ENCODE measurements at regions not wholly inside any gene's neighbourhood (a gene's known extent, or its start where the extent isn't known, plus 50 kb on each side); places are given as distances from the start of the nearest gene placed in this dataset.

GRCh38 chr6:74320715-74321114 is 624.7 kb downstream of the CD109 start:
- TF ChIP-seq CTCF (IDR thresholded peaks at IDR 0.05; ENCODE audit: borderline replicate concordance, extremely low read depth, low read length, poor library complexity, severe bottlenecking) = no peak
- no peak for TF ChIP-seq EZH2 (IDR thresholded peaks at IDR 0.05; ENCODE audit: borderline replicate concordance, low read depth, low read length, severe bottlenecking)
